GM19395 (cell line): ENCODE measurements at regions not wholly inside any gene's neighbourhood (a gene's known extent, or its start where the extent isn't known, plus 50 kb on each side); places are given as distances from the start of the nearest gene placed in this dataset.
A peak's percentile ranks its signal among the peaks of the same experiment; 100 is the strongest.
"Not testable (repeated sequence)": the region's sequence is repeated elsewhere in the genome, so short reads cannot be mapped to it uniquely, and the experiment has no call there.

Source experiments
- ATAC-seq: cut with Tn5 transposase; IDR thresholded peaks from one replicate; pipeline ENCODE4 v1.9.1; 2021; ENCODE audit warnings: mild to moderate bottlenecking, moderate library complexity; ENCODE audit not compliant: unreplicated experiment

DNA sequence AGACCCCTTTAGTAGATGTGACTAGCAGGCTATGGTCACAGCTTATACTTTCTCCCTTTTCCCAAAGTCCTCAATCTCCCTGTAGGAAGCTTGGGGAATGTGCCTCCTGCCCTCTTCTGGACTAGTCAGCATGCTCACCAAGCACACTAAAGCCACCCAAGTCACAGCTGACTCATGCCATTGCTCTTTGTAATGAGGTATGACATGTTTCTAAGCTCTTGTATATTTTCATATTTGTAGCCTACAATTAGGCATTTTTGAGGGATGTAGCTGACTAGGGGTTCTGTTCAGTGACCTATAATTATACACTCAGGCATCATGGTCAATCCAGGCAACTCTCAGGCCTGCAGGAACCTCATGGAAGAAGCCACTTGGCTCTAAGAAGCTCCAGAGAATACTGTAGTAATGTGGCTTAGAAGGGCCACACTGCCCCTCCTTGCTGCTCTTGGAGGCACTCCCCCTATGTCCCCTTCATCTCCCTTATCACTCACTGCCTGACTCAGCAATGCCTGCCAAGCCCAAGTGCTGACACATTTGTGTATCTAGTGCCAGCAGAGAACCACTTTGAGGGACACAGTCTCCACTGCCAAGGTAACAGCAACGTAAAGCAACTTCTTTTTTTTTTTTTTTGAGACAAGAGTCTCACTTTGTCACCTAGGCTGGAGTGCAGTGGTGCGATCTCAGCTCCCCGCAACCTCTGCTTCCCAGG is 86.2 kb downstream of the RPL27A start:
- no peak for ATAC-seq

DNA sequence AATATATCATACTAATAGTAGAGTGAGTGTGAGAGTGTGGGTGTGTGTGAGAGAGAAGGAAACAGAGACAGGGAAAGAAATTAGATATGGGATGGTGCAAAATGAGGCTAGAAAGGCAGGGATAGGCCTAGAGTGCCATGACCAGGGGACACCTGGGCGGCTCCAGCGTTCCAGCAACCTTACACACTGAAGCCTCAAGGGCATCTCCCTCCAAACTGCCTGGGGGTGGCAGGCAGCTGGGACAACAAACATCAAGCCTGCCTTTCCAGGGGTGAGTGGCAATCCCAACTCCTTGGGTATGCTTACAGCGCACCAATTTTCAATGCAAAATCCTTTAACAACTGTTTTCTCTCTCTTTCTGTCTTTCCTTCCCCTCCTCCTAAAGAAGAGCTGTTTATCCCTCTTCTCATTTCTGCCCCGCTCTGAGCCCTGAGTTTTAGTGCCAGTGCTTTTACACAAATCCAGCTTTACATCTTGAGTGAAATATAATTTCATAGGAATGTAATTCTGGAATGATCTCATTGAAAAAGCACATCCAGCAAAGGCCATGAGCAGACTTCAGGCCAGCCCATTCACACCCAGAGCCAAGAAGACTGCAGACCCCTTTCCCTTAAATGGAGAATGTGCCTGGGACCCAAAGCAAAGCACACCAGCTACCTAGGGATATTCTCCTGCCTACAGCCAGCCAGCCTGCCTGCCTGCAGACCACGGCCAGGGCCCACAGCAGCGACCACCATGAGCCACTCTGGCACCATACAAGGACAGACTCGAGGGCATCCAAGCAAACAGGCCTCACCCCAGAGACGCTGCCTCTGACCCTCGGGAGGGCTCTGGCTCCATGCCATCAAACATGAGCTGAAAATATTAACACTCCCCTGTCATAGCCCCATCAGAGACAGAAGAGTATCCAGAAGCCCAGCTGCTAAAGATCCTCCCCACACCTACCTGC is 90.3 kb downstream of the RPL27A start:
- ATAC-seq: no peak

DNA sequence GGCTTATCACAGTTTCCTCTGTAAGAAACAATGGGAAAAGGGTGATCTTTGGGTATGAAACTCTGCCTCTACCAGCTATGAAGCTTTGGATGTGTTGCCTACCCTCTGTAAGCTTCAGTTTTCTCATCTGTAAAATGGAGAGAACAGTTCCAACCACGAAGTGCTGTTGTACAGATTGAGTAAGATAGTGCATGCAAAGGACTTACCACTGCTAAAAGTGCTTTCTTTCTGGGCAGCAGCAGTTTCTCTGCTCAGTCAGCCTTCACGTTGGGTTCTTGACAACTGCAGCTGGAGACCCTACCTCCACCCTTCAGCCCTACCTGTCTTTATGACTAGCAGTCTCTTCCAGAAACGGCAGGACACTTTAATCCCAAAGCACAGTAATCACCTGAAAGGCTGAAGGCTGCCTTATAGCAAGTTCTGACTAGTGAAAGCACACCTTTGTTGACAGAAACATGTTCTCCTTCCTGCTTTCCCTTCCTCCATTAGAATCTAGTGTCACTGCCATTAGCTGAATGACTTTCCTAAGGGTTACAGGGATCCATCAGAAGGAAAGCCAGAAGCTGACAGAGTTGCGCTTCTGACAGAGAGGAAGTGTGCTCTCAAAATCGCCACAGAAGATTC is 91.4 kb downstream of the RPL27A start:
- ATAC-seq: no peak

DNA sequence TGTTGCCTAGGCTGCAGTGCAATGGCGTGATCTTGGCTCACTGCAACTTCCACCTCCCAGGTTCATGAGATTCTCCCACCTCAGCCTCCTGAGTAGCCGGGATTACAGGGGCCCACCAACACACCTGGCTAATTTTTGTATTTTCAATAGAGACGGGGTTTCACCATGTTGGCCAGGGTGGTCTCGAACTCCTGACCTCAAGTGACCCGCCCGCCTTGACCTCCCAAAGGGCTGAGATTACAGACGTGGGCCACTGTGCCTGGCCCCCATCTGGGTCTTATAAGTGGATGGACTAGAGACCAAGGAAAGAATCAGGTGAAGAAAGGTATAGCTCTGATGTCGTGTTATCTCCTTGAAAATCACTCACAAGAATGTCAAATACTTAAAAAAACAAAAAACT is 92.3 kb downstream of the RPL27A start:
- ATAC-seq: not testable (repeated sequence)

DNA sequence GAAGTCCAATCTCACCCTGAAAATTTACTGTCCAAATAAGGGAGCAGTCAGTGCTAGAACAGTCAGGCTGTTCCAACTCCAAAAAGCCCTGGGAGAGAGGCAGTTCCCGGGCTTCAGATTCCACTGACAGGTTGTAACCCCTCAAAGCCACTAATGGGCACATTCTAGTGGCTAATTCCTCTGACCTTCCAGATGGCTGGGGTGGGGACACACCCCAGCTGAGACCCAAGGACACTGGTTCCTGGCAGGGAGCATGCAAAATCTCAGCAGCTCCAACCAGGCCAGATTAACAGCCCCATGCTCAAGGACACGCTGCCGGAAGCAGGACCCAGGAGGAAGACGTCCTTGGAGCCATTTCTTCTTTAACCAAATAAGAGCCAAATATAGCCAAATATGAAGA is 92.7 kb downstream of the RPL27A start:
- no peak for ATAC-seq

DNA sequence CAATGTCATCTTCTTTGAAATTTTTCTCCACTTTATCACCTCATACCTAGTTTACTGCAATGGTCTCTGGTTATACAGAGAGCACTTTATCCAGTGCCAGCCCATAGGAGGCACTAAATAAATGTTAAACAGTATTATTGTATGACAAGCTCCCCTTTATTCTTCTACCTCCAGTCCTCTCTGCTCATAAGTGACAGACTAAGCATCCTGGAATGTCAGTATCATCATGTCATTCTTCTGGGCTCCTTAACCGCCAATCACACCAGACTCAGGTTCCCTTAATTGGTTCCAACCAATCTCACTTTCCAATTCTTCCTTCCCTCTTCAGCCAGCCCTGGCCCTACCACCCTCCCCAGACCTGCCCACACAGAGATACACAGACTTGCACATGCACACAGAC is 93.1 kb downstream of the RPL27A start:
- ATAC-seq: no peak

DNA sequence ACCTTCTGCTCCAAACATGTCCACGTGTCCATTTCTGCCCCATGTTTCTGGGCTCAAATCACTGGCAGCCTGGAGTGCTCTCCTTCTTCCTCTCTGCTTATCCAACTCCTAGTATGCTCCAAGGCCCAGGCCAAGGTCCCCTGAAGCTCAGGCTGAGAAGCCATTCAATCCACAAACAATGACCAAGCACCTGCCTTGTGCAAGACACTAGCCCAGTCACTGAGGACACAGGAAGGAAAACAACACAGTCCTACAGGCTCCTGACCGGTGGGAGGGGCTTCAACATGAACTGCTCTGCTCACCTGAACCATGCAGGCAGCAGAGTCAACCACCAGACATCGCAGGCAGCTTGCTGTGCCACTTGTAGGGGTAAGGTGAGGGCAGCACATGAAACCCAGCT is 93.6 kb downstream of the RPL27A start:
- ATAC-seq: no peak

DNA sequence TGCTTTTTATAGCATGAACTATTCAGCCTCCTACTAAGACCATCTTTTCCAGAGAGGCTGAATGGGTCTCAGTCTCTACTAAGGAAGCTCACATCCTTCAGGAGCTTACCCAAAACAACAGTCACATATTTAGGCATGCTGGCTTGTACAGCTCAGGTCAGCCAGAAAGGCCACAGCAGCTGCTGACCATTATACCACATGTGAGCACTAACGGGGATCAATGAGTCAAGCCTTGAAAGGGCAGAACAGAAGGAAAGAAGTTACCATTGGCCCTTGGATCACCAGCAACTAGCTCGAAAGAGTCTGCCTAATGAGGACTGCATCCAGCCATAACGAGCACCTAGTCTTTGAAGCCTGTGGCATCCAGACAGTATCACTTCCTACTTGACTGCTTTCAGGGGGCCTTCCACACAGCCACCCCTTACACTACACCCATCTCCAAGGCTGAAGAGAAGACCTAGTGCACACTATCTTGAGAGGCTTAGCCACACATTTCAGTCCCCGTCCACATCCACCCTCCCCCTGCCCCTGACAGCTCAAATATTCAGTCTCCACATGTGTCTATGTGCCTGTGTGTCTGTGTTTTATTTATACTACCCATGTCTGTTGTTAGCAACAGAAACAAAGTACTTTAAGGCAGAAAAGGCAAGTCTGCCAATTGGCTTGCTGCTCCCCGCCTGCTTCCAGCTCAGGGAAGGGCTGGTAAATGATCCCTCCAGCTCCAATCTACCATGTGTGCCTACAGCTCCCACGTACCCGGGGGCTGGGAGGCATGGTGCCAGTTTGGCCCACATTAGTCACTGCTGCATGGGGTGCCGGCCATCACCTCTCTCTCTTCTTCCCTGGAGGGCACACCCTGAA is 95.5 kb downstream of the RPL27A start:
- ATAC-seq: peak; percentile 72

DNA sequence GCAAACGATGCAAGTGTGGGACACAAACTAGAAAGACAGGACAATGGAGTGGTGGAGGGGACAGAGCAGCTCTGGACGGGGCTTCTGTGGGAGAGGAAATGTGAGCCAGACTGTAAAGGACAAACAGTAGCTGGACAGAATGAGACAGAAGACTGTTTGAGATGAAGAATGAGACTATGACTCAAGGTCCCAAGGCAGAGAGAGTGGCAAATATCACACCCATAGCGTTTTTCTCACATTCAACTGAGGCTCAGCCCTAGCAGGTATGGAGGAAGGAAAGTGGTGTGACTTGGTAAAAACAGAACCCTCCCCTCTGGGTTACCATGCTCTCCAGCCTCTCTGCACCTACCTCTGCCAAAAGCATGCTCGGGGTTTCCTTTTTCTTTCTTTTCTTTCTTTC is 96.5 kb downstream of the RPL27A start:
- no peak for ATAC-seq

DNA sequence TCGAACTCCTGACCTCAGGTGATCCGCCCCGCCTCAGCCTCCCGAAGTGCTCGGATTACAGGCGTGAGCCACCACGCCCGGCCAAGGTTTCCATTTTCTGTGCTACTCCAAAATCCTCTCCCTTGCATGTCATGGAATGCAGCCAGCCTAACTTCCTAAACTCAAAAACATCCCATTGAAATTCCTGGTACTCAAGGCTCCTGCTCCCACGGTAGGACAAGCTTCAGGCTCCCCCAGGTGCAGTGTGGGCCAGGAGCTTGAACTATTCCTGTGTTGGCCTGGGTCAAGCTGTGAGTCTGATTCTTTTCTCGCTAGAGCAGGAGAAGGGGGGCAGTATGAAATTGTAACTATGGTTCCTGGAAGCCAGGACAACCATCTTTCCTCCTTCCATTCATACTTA is 97.1 kb downstream of the RPL27A start:
- ATAC-seq: no peak

DNA sequence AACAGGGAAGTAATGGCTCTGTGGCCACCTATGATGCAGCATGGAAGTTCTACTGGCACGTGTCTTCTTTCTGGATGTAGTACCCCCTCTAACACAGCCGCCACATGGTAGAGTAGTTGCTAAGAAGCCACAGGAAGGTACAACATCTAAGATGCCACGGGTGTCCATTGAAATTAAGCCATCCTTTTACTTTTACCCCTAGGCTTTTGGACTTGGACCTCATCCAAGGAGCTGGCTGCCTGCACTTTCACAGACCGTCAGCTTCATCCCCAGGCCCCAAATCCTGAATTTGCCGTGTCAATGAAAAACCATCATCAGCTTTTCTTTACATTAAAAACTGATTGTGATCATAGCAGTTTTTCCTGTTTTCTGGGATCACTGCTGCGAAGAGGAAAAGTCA is 102.4 kb downstream of the RPL27A start:
- ATAC-seq: no peak

DNA sequence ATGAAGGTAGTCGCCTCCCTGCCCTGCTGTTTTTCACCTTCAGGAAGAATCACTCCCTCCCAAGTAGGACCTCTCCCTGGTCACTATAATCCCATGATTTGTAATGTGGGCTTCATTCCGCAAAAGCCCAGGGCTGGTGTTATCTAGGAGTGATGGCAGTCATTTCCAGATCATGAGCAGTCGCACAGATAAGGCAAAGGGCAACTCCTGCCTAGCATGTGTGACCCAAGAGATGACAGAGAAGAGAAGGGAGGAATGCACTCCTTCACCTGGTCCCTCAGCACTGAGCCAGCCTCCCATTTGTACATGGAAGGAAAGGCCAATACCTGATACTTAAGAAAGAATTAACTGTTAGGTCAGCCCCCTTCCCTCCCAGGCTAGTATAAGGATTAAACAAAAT is 102.9 kb downstream of the RPL27A start:
- ATAC-seq: no peak

DNA sequence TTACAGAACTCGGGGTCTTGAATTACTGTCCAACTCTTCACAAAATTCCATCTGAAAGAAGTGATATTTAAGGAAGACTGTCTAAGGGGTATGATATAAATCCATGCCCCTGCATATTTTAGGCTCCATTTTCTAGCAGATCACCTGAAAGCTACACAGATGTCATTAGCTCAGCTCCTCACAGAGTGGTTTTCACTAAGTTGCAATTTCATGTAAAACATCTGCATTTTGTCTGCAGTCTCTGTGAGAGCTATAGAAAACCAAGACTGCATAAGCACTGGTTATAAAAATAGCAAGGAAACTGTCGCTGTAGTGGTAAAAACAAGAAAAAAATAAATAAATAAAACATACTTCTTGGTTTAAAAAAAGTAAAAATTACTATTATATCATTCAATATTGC is 103.4 kb downstream of the RPL27A start:
- no peak for ATAC-seq

DNA sequence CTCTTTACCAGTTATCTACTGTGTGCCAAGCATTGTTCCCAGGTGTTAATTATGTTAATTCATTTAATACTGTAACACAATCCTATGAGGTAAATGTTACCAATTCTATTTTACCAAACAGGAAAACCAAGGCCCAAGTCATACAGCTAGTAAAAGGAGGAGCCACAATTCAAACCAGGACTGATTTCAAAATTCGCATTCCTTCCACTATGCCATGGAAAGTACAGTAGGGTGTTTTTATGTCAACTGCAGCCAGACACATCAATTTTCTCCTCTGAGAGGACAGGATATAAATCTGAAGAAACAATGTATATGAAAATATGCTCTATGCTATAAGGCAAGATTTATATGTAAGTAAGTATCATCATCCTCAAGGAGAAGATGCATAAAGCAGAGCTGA is 104.3 kb downstream of the RPL27A start:
- ATAC-seq: no peak

DNA sequence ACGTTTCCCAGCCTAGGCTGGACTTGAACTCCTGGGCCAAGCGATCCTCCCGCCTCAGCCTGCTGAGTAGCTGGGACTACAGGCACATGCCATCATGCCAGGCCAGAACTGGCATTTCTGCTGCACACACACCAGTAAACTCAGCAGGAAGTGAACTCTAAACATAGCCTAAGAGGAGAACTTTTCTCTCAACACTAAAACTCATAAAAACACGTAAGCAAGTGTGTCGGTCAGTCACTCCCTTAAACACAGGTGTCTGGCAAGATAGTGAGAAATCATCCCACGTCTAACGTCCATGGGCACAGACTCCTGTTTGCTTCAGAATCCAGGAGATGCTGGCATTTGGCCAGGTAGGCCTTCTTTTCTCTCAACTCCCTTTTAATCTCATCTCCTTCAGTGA is 104.8 kb downstream of the RPL27A start:
- ATAC-seq: no peak

DNA sequence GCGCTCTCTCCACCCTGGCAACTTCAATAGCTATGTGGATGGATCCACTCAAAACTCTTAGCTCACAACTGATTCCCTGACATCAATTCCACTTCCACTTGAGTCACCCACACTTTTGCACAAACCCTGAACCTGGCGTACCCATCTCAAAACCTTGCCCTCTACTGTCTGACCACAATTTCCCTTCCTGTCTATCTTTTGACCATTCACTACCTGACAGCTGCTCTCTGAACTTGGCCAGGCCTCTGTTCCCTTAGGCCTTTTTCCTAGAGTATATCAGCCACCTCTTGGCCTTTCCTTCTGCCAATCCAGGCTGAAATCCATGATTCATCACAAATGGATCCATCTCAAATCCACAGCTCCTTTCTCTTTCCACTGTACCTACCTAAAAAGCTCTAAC is 106.0 kb downstream of the RPL27A start:
- no peak for ATAC-seq

DNA sequence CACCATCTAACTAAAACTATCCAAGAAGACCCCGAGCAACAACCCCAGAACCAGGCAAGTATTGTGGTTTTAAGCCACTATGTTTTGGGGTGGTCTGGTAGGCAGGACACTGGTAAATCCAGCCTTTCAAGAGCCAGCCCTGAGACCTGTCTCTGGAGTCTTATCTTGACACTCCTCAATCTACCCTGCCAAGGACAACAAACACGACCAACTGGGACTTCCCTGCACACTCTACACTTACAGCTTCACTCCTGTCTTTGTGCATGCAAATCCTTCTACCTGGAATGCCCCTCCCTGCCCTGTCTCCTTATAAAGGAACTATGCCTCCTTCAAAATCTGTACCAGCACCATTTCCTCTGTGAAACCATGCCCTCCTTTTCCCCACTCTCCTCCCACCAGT is 107.3 kb downstream of the RPL27A start:
- ATAC-seq: no peak

DNA sequence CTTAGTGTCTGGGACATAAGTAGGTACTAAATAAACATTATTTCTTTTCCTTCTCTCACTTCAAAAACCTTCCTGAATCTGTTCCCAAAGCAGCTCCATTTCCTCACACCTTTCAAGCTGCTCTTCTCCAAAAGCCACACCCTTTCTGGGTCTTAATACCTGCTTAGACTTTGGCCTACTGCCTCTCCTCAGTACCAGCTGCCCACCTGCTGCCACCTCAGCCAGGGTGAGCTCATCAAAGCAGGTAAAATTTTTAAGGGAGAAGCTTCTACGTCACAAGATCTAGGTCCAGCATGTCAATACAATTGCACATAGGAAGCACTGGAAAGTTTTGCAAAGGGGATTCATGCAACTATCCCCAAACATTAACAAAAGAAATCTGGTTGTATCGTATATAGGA is 108.4 kb downstream of the RPL27A start:
- no peak for ATAC-seq

DNA sequence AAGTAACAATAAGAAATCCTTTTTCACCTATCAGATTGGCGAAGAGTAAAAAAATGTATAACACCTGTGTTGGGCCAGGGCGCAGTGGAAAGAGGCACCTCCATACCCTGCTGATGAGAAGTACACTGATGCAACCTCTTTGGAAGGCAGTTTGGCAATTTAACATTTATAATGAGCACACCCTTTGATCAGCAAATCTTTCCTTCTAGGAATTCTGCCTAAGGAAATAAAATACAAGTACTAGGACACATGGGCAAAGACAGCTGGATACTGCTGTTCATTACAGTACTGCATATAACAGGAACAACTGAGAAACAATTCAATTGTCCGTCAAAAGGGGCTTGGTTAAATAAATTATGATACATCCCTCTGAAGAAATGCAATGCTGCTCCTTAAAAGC is 110.1 kb downstream of the RPL27A start:
- ATAC-seq: no peak

DNA sequence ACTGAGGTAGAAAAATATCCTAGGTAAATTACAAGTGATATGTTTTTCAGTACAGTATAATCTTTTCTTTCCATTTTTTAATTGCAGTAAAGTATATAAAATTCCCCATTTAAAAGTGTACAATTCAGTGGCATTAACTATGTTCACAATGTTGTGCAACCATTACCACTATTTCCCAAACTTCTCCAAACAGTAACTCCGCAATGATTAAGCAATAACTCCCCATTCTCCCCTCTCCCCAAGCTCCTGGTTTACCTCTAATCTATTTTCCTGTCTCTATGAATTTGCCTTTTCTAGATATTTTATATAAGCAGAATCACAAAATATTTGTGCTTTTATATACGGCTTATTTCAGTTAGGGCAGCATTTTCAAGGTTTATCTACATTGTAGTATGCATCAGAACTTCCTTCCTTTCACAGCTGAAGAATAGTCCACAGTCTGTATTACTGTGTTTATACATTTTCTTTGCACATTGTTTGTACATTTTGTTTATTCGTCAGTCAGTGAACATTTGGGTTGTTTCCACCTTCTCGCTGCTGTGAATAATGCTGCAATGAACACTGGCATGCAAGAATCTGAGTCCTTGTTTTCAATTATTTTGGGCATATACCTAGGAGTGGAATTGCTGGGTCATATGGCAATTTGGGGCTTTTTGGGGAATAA is 110.7 kb downstream of the RPL27A start:
- ATAC-seq: no peak
